Retinal pigment epithelial cell (primary cell): ENCODE measurements at regions not wholly inside any gene's neighbourhood (a gene's known extent, or its start where the extent isn't known, plus 50 kb on each side); places are given as distances from the start of the nearest gene placed in this dataset.
"Not testable (repeated sequence)": the region's sequence is repeated elsewhere in the genome, so short reads cannot be mapped to it uniquely, and the experiment has no call there.

Experiments
- DNase-seq: peaks from one replicate; pipeline ENCODE4 v3.0.0-alpha.2; 2010; ENCODE audit warnings: low read depth
- H3K4me3 ChIP-seq: 2 replicates; pipeline ENCODE4 v1.5.1; 2011; ENCODE audit warnings: mild to moderate bottlenecking, low read length, control low read depth, moderate library complexity
- TF ChIP-seq, protein P1 (sequence below): conservative IDR thresholded peaks from 2 replicates; pipeline ENCODE4 v1.5.1; 2011; ENCODE audit warnings: low read depth, low read length, control low read depth, inconsistent platforms

DNA sequence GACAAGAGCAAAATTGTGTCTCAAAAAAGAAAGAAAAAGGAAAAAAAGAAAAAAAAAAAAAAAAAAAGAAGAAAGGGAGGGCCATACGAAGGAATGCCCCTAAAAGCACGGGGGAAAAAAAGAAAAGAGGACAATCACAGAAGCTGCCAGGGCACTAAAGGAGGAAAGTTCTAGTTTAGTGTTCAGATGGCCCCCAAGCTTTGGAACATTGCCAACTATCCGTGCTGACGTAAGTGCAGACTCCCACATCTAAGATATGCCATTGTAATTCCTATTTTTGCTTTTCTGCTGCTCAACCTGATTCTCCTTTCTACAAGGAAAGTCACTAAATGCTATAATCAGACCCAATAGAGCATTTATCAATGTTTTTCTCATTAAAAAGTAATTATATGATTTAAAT, 842.1 kb downstream of the KCNJ2 start:
- TF ChIP-seq, protein P1, sequence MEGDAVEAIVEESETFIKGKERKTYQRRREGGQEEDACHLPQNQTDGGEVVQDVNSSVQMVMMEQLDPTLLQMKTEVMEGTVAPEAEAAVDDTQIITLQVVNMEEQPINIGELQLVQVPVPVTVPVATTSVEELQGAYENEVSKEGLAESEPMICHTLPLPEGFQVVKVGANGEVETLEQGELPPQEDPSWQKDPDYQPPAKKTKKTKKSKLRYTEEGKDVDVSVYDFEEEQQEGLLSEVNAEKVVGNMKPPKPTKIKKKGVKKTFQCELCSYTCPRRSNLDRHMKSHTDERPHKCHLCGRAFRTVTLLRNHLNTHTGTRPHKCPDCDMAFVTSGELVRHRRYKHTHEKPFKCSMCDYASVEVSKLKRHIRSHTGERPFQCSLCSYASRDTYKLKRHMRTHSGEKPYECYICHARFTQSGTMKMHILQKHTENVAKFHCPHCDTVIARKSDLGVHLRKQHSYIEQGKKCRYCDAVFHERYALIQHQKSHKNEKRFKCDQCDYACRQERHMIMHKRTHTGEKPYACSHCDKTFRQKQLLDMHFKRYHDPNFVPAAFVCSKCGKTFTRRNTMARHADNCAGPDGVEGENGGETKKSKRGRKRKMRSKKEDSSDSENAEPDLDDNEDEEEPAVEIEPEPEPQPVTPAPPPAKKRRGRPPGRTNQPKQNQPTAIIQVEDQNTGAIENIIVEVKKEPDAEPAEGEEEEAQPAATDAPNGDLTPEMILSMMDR, result no peak
- no peak overlapping the region for H3K4me3 ChIP-seq
- no peak for DNase-seq

DNA sequence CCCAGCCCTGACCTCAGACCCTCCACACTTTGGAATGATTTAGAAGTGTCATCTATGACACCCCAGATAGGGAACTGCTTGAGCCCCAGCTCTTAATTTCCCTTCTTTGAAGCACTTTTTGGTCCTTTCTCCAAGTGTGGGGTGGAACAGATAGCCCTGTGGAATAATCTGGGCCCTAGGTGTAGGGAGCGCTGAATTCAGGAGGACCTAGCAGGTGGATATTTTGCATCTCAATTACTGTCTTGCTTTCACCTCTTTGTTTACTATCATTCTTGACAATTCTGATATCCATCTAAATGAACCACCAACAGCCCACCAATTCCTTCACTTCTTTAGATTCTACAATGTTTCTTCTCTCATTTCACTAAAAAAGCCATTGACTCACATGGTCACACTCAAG, 850.4 kb downstream of the KCNJ2 start:
- TF ChIP-seq, protein P1, result no peak
- no peak for DNase-seq

DNA sequence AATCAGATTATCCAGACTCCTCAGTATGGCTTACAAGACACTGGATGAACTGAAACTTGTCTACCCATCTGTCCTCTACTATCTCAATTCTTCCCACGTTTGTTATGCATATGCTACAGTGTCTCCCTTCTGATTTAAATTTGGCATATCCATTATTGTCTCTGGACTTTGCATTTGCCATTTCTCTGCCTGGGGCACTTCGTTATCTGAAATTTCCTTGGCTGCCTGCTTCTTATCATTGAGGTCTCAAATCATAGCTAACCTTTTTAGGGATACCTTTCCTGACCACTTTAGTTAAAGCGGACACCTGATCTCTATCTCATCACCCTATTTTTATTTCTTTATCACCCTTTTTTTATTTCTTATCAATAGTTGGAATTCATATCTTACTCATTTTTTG, 853.4 kb downstream of the KCNJ2 start:
- TF ChIP-seq, protein P1, result no peak

More for the DNA sequence above, 850.4 kb downstream of the KCNJ2 start:
- no peak overlapping the region for H3K4me3 ChIP-seq

DNA sequence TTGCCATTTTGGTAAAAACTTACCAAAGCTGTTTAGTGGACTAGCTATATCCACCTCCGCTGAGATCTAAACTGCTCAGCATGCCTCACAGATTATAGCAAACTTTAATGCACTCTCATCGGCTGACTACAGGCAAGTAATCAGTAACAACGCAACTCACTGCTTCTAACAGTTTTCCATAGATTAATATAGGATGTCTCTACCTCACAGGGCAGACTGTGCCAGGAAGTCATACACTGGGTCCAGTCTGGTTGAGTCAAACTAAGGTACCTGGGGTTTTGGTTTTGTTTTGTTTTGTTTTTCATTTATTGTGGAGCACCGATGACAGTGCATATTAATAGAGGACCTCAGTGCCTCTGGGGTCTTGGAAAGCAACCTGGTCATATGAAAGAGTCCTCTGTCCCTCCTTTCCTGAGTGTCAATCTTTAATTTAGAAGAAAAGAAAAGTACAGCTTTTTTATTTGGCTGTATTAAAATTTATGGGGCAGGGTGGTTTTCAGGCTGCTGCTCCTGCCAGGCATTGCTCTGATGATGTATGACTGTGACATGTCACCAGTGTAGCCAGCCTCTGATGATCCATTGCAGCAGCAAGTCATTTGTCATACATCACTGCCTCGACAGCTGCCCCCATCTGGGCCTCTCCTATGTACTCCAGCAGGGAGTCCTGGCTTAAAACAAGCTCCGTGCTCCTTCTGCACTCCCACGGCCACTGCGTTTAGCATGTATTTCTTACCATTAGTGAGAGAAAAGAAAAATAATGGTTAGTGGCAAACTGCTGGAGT, 854.1 kb downstream of the KCNJ2 start:
- DNase-seq, result no peak

More for the DNA sequence above, 853.4 kb downstream of the KCNJ2 start:
- H3K4me3 ChIP-seq, result no peak overlapping the region
- DNase-seq, result no peak

DNA sequence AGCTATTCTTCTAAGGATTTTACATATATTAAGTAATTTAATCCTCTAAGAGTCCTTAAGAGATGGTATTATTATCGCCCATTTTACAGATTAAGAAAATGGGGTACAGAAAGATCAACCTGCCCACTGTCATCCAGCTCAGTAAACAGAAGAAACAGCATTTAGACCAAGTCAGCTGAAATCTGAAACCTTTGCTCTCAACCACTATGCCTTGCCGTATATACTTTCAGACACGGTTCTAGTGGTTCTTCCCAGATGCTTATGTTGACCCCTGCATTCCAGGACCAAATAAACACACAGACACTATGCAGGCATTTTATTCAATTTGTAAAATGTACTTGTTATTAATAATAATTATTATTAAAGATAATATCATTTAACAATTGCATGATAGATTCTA, 854.8 kb downstream of the KCNJ2 start:
- TF ChIP-seq, protein P1, result no peak
- no peak overlapping the region for H3K4me3 ChIP-seq
- DNase-seq, result no peak

More for the DNA sequence above, 854.1 kb downstream of the KCNJ2 start:
- H3K4me3 ChIP-seq, result no peak overlapping the region
- TF ChIP-seq, protein P1, result no peak

DNA sequence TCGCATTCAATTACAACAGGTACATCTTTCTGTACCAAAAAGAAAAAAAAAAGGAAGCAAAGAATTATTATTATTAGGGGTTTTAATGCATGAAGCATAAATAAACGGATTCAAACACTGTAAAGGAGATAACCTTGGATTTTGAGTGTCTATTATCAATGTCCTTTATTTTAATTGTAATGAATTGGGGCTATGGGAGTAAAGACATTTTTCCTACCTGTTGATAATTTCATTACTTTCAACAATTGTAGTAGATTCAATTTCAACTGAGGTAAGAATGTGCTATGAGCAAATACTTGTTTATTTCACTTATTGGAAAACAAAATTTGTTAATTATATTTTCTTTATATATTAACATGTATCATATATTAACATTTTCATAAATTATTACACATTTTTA, 855.6 kb downstream of the KCNJ2 start:
- DNase-seq, result no peak
- TF ChIP-seq, protein P1, result no peak
- H3K4me3 ChIP-seq, result no peak overlapping the region

DNA sequence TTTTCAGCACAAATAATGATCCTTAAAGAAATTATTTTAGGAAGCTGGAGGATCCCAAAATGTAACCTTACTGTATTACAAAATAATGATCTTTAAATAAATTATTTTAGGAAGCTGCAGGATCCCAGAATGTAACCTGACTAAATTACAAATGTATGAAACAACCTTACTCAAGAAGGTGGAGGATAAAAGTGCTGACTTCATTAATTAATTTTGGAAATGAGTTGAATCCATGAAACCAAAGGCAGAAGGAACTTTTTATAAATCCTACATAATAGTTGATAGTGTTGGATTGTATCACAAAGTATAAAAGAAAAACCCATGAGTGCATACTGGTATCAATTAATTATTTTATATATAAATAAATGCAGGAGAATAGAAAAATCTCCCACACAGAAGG, 859.9 kb downstream of the KCNJ2 start:
- no peak overlapping the region for H3K4me3 ChIP-seq
- TF ChIP-seq, protein P1, result no peak
- no peak for DNase-seq

DNA sequence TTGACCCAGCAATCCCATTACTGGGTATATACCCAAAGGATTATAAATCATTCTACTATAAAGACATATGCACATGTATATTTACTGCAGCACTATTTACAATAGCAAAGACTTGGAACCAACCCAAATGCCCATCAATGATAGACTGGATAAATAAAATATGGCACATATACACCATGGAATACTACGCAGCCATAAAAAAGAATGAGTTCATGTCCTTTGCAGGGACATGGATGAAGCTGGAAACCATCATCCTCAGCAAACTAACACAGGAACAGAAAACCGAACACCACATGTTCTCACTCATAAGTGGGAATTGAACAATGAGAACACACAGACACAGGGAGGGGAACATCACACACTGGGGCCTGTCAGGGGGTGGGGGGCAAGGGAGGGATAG, 862.0 kb downstream of the KCNJ2 start:
- not testable (repeated sequence) for DNase-seq, H3K4me3 ChIP-seq
